PC-3 (cell line): ENCODE measurements at regions not wholly inside any gene's neighbourhood (a gene's known extent, or its start where the extent isn't known, plus 50 kb on each side); places are given as distances from the start of the nearest gene placed in this dataset.

Experiments
- ATAC-seq: fragments of 200-7000 bp; cut with Tn5 transposase; 2 replicates; pipeline ENCODE4 v1.9.1; 2020; ENCODE audit warnings: mild to moderate bottlenecking, moderate library complexity
- BruUV-seq: library from RNA; stranded (reverse); fragments of 400-500 nt; replicated peaks from 2 replicates; lab custom pipeline; 2021; lab: Mats Ljungman, UMichigan
- CTCF ChIA-PET: fragments of 300-600 bp; sonication (Branson Sonifier 250); formaldehyde crosslinking; loops from one replicate; lab custom pipeline; 2022; ENCODE audit warnings: antibody characterized with exemption; lab: Charles Lee
- POLR2A ChIA-PET: fragments of 300-600 bp; sonication (Branson Sonifier 250); formaldehyde crosslinking; loops from one replicate; lab custom pipeline; 2022; ENCODE audit warnings: antibody characterized with exemption; ENCODE audit not compliant: unreplicated experiment; lab: Charles Lee
- DNase-seq: peaks from one replicate; pipeline ENCODE4 v3.0.0-alpha.2; 2015
- H2AFZ ChIP-seq: fragments of 300-600 bp; sonication (generic); 2 replicates; pipeline ENCODE4 v1.6.0; 2016; ENCODE audit warnings: antibody characterized with exemption, low read length
- H3F3A ChIP-seq: fragments of 300-600 bp; sonication (generic); one replicate; pipeline ENCODE4 v1.6.0; 2017; ENCODE audit warnings: antibody characterized with exemption, low read length, control low read depth, mild to moderate bottlenecking; ENCODE audit not compliant: unreplicated experiment
- H3K27ac ChIP-seq: fragments of 300-600 bp; sonication (generic); 2 replicates; pipeline ENCODE4 v1.5.1; 2016; ENCODE audit warnings: mild to moderate bottlenecking, low read length
- H3K27me3 ChIP-seq: fragments of 300-600 bp; sonication (generic); 2 replicates; pipeline ENCODE4 v1.6.1; 2016; ENCODE audit warnings: low read length, mixed read lengths
- H3K36me3 ChIP-seq: fragments of 300-600 bp; sonication (generic); 2 replicates; pipeline ENCODE4 v1.6.1; 2016; ENCODE audit warnings: low read depth, mixed run types, low read length, mixed read lengths
- H3K4me1 ChIP-seq: fragments of 300-600 bp; sonication (generic); 2 replicates; pipeline ENCODE4 v1.5.1; 2016; ENCODE audit warnings: low read length; ENCODE audit not compliant: insufficient read depth
- H3K4me2 ChIP-seq: fragments of 300-600 bp; sonication (generic); 2 replicates; pipeline ENCODE4 v1.6.0; 2016; ENCODE audit warnings: low read length
- H3K4me3 ChIP-seq: fragments of 300-600 bp; sonication (generic); 2 replicates; pipeline ENCODE4 v1.5.1; 2016; ENCODE audit warnings: mild to moderate bottlenecking, low read length, mixed read lengths
- H3K79me2 ChIP-seq: fragments of 300-600 bp; sonication (generic); 2 replicates; pipeline ENCODE4 v1.6.1; 2017; ENCODE audit warnings: low read length, mixed read lengths
- H3K9ac ChIP-seq: fragments of 300-600 bp; sonication (generic); 2 replicates; pipeline ENCODE4 v1.6.0; 2016; ENCODE audit warnings: mild to moderate bottlenecking, low read length
- H3K9me2 ChIP-seq: fragments of 300-600 bp; sonication (generic); replicated peaks from 2 replicates; pipeline ENCODE4 v1.6.1; 2016; ENCODE audit warnings: mixed run types, low read length, mixed read lengths
- H3K9me3 ChIP-seq: fragments of 300-600 bp; sonication (generic); 2 replicates; pipeline ENCODE4 v1.6.1; 2016; ENCODE audit warnings: low read length, mixed read lengths
- H4K20me1 ChIP-seq: fragments of 300-600 bp; sonication (generic); 2 replicates; pipeline ENCODE4 v1.6.1; 2016; ENCODE audit warnings: low read length, mixed read lengths
- EZH2 ChIP-seq: fragments of 300-600 bp; sonication (generic); IDR thresholded peaks from one replicate; pipeline ENCODE4 v1.6.1; 2017; ENCODE audit warnings: antibody characterized with exemption, mild to moderate bottlenecking, low read length; ENCODE audit not compliant: unreplicated experiment
- EZH2phosphoT487 ChIP-seq: fragments of 300-600 bp; sonication (generic); IDR thresholded peaks from 2 replicates; pipeline ENCODE4 v1.6.1; 2018; ENCODE audit warnings: mild to moderate bottlenecking, antibody characterized with exemption, low read length, borderline replicate concordance
- intact Hi-C: fragments of 100-400 bp; cut with micrococcal nuclease; formaldehyde crosslinking; loops from 2 replicates; pipeline ENCODE4 v1.9.0; 2023
- TF ChIP-seq, protein P1 (sequence below): fragments of 300-600 bp; sonication (generic); conservative IDR thresholded peaks from 2 replicates; pipeline ENCODE4 v1.5.1; 2017; ENCODE audit warnings: antibody characterized with exemption, low read depth, mild to moderate bottlenecking, low read length

DNA sequence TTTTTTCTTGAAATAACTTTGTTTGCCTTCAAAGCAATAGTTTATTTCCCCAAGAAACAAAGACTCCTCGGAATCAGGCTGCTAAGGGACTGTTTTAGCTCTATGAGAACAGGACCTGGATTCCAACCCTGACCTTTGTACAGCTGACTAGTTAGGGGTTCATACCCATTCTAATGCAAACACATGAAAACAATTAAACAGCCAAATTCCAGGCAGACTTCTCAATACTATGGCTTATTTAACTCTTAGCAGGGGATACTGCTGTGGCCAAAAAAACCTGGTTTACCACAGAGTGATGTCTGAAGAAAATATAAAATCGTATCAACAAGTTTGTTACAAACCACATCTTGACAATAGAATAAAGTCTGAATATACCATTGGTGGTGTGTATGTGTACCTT is 129.6 kb upstream of the INTU start:
- H3K9me3 ChIP-seq: no peaks in the 10 kb centered on the region
- no peak for DNase-seq
- no peak overlapping the region for H3K4me3 ChIP-seq
- no peak for ATAC-seq
- no peaks in the 10 kb centered on the region for H3K4me1 ChIP-seq
- no peak overlapping the region for H3K4me2 ChIP-seq
- TF ChIP-seq EZH2 (no peak), EZH2phosphoT487 (no peak)
- TF ChIP-seq, protein P1, sequence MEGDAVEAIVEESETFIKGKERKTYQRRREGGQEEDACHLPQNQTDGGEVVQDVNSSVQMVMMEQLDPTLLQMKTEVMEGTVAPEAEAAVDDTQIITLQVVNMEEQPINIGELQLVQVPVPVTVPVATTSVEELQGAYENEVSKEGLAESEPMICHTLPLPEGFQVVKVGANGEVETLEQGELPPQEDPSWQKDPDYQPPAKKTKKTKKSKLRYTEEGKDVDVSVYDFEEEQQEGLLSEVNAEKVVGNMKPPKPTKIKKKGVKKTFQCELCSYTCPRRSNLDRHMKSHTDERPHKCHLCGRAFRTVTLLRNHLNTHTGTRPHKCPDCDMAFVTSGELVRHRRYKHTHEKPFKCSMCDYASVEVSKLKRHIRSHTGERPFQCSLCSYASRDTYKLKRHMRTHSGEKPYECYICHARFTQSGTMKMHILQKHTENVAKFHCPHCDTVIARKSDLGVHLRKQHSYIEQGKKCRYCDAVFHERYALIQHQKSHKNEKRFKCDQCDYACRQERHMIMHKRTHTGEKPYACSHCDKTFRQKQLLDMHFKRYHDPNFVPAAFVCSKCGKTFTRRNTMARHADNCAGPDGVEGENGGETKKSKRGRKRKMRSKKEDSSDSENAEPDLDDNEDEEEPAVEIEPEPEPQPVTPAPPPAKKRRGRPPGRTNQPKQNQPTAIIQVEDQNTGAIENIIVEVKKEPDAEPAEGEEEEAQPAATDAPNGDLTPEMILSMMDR: no peak
- H3K79me2 ChIP-seq: no peaks in the 10 kb centered on the region
- H3K36me3 ChIP-seq: no peaks in the 10 kb centered on the region
- BruUV-seq: no TSS peak
- H3F3A ChIP-seq: no peaks in the 10 kb centered on the region
- intact Hi-C loops: no loop called here
- H2AFZ ChIP-seq: no peak overlapping the region
- H3K9ac ChIP-seq: no peak overlapping the region
- no peaks in the 10 kb centered on the region for H3K27me3 ChIP-seq
- H3K27ac ChIP-seq: no peak overlapping the region
- H4K20me1 ChIP-seq: no peaks in the 10 kb centered on the region
- CTCF ChIA-PET: no interaction called here
- H3K9me2 ChIP-seq: no peaks in the 10 kb centered on the region
- POLR2A ChIA-PET: no interaction called here

DNA sequence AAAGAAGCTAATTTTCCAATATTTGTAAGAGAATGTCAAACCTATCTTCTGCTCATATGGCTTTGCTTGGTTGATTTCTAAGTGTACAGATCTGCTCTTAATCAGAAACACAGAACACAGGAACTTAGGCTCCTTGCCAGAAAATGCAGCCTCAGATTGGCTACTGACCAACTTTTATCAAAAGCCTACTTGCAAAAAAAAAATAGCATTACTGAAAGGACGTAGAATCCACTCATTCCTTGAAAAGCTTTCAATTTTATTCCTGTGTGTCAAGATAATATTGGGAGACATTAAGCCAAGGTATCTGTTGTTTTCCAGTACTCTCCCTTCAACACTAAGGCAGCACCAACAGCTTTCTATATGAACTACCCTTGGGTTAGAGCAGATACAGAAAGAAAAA is 127.6 kb upstream of the INTU start:
- Histone ChIP-seq H3K9ac (no peak overlapping the region), H3K79me2 (no peaks in the 10 kb centered on the region), H3K36me3 (no peaks in the 10 kb centered on the region), H3K4me2 (no peak overlapping the region), H3K4me3 (no peak overlapping the region), H3K9me3 (no peaks in the 10 kb centered on the region), H4K20me1 (no peaks in the 10 kb centered on the region), H3K27me3 (no peaks in the 10 kb centered on the region), H3K9me2 (no peaks in the 10 kb centered on the region), H3F3A (no peaks in the 10 kb centered on the region), H2AFZ (no peak overlapping the region), H3K4me1 (no peaks in the 10 kb centered on the region), H3K27ac (no peak overlapping the region)
- no peak for ATAC-seq
- BruUV-seq: no TSS peak
- CTCF ChIA-PET: no interaction called here
- POLR2A ChIA-PET: no interaction called here
- TF ChIP-seq EZH2phosphoT487 (no peak), EZH2 (no peak)
- TF ChIP-seq, protein P1: no peak
- intact Hi-C loops: no loop called here
- DNase-seq: no peak

DNA sequence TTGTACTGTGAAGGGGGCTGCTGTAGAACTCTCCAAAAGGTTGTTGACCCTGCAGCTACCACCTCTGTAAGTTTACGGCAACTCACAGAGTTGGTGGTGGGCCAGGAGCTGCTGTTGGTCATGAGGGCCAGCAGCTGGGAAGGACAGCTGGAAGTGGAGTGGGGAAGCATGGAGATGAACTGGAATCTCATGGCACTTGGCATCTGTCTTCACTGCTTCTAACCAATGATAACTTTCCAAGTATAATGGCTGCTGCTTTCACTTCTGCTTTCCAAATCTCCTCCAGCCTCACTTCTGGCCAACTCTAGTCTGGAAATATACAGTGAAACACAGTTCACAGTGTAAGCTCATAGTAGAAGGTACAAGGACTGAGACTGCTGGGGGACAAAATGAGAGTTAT is 126.5 kb upstream of the INTU start:
- no peak overlapping the region for H3K4me3 ChIP-seq
- H4K20me1 ChIP-seq: no peaks in the 10 kb centered on the region
- no peaks in the 10 kb centered on the region for H3K9me2 ChIP-seq
- no peaks in the 10 kb centered on the region for H3K4me1 ChIP-seq
- ChIA-PET CTCF (no interaction called here), POLR2A (no interaction called here)
- H3K4me2 ChIP-seq: no peak overlapping the region
- H3K9me3 ChIP-seq: no peaks in the 10 kb centered on the region
- H3K27ac ChIP-seq: no peak overlapping the region
- H2AFZ ChIP-seq: no peak overlapping the region
- H3K27me3 ChIP-seq: no peaks in the 10 kb centered on the region
- ATAC-seq (no peak), DNase-seq (no peak)
- H3K79me2 ChIP-seq: no peaks in the 10 kb centered on the region
- H3K9ac ChIP-seq: no peak overlapping the region
- BruUV-seq: no TSS peak
- H3F3A ChIP-seq: no peaks in the 10 kb centered on the region
- H3K36me3 ChIP-seq: no peaks in the 10 kb centered on the region
- TF ChIP-seq EZH2: no peak
- TF ChIP-seq EZH2phosphoT487: no peak
- TF ChIP-seq, protein P1: no peak
- intact Hi-C loops: no loop called here
